ENCODE measurements at regions not wholly inside any gene's neighbourhood (a gene's known extent, or its start where the extent isn't known, plus 50 kb on each side); places are given as distances from the start of the nearest gene placed in this dataset.
A peak's percentile ranks its signal among the peaks of the same experiment; 100 is the strongest.

GRCh38 chr21:16028941-16029464 is 299.2 kb downstream of the USP25 start (continued):
- TF ChIP-seq ETS1 (IDR thresholded peaks at IDR 0.05): no peak
- TF ChIP-seq POLR2AphosphoS5 (IDR thresholded peaks at IDR 0.05; ENCODE audit: low read depth): no peak
- no peak for TF ChIP-seq CREB1 (CRISPR knock-in tag; IDR thresholded peaks at IDR 0.05; ENCODE audit: low read depth)

GRCh38 chr21:16033193-16033592 is 303.4 kb downstream of the USP25 start:
- Mint-ChIP-seq H3K9me3 (no peaks in the 10 kb centered on the region), H3K27me3 (ENCODE audit: insufficient read depth, low read depth, poor library complexity) (no peaks in the 10 kb centered on the region), H3K4me3 (no peak overlapping the region), H3K36me3 (ENCODE audit: low read depth) (no peaks in the 10 kb centered on the region), H3K27ac (no peak overlapping the region), H3K4me1 (peaks cover 2% of the 10 kb centered on the region; the same call in 2 of the 3 replicates)
- no peak overlapping the region for H3K4me3 ChIP-seq
- H3K9me2 ChIP-seq (ENCODE audit: insufficient read depth): no peaks in the 10 kb centered on the region
- ATAC-seq (peak; percentile 45; the same call in 1 of the 3 replicates), DNase-seq (ENCODE audit: low spot score) (no peak)
- H3K4me2 ChIP-seq: no peak overlapping the region
- TF ChIP-seq CTCF (conservative IDR thresholded peaks at IDR 0.05; ENCODE audit: low read depth in 2 of 2): no peak
- TF ChIP-seq ZNF331 (CRISPR knock-in tag; IDR thresholded peaks at IDR 0.05; ENCODE audit: low read depth): no peak
- no peak for TF ChIP-seq STAT1 (IDR thresholded peaks at IDR 0.05; ENCODE audit: unreplicated experiment)
- no peak for TF ChIP-seq ETS1 (IDR thresholded peaks at IDR 0.05)
- TF ChIP-seq POLR2AphosphoS5 (IDR thresholded peaks at IDR 0.05; ENCODE audit: low read depth): no peak
- no peak for TF ChIP-seq ZNF114 (CRISPR knock-in tag; IDR thresholded peaks at IDR 0.05)
- no peak for TF ChIP-seq JUNB (IDR thresholded peaks at IDR 0.05; ENCODE audit: unreplicated experiment)
- TF ChIP-seq EZH2 (IDR thresholded peaks at IDR 0.05; ENCODE audit: low read depth, unreplicated experiment): no peak
- TF ChIP-seq EZH2phosphoT487 (IDR thresholded peaks at IDR 0.05; ENCODE audit: unreplicated experiment): no peak
- no peaks in the 10 kb centered on the region for H3F3A ChIP-seq (replicated peaks; ENCODE audit: low read depth)
- H3K79me2 ChIP-seq (replicated peaks; ENCODE audit: insufficient read depth): no peaks in the 10 kb centered on the region
- no peaks in the 10 kb centered on the region for H3K36me3 ChIP-seq (ENCODE audit: insufficient read depth)
- H2AFZ ChIP-seq: peak overlapping the region; percentile 19; the same call in 1 of the 2 replicates
- H3K27ac ChIP-seq (ENCODE audit: low read depth): no peak overlapping the region
- no peaks in the 10 kb centered on the region for H4K20me1 ChIP-seq (replicated peaks; ENCODE audit: insufficient read depth)
- no peaks in the 10 kb centered on the region for H3K4me1 ChIP-seq (ENCODE audit: insufficient read depth)
- H3K27me3 ChIP-seq (ENCODE audit: insufficient read depth): no peaks in the 10 kb centered on the region

Measured in GM23338 (cell line).